ENCODE measurements at regions not wholly inside any gene's neighbourhood (a gene's known extent, or its start where the extent isn't known, plus 50 kb on each side); places are given as distances from the start of the nearest gene placed in this dataset.
"Not testable (repeated sequence)": the region's sequence is repeated elsewhere in the genome, so short reads cannot be mapped to it uniquely, and the experiment has no call there.

DNA sequence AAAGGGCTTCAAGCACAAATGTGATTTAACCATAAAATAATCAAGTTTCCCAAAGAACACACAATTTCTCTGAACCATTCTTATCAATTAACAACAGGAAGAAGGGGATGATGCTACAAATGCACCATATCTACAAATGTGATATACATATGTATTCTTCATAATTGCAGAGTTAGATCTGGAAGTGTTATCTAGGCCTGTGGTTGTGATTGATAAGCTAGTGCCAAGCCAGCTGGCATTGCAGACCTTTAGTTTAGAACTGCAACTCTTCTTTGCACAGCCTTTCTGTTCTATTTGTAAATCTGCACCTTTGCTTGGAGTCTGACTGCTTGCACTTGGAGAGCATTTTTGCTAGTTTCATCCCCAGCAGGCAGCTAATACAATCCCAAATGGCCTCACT lies 145.5 kb upstream of the NPY2R start:
- TF ChIP-seq ZNF565 (CRISPR knock-in tag; conservative IDR thresholded peaks at IDR 0.05; ENCODE audit: low read depth) (no peak), TOX (CRISPR knock-in tag; IDR thresholded peaks at IDR 0.05; ENCODE audit: borderline replicate concordance) (no peak), RARB (CRISPR knock-in tag; IDR thresholded peaks at IDR 0.05) (no peak), CREB5 (CRISPR knock-in tag; IDR thresholded peaks at IDR 0.05; ENCODE audit: low read depth) (no peak), CSDC2 (CRISPR knock-in tag; IDR thresholded peaks at IDR 0.05) (no peak), TSHZ2 (CRISPR knock-in tag; IDR thresholded peaks at IDR 0.05) (peak; percentile 62; the same call in 1 of the 2 replicates), ZC3H10 (CRISPR knock-in tag; IDR thresholded peaks at IDR 0.05) (no peak), TCF4 (CRISPR knock-in tag; IDR thresholded peaks at IDR 0.05; ENCODE audit: borderline replicate concordance) (peak; percentile 80; the same call in 1 of the 2 replicates), ZFP30 (CRISPR knock-in tag; IDR thresholded peaks at IDR 0.05) (no peak), OSR1 (CRISPR knock-in tag; IDR thresholded peaks at IDR 0.05) (no peak), ISL1 (CRISPR knock-in tag; IDR thresholded peaks at IDR 0.05) (no peak), SNAI2 (CRISPR knock-in tag; IDR thresholded peaks at IDR 0.05) (no peak), POU6F1 (CRISPR knock-in tag; IDR thresholded peaks at IDR 0.05; ENCODE audit: borderline replicate concordance, low read depth) (no peak)
- TF ChIP-seq, protein P1, sequence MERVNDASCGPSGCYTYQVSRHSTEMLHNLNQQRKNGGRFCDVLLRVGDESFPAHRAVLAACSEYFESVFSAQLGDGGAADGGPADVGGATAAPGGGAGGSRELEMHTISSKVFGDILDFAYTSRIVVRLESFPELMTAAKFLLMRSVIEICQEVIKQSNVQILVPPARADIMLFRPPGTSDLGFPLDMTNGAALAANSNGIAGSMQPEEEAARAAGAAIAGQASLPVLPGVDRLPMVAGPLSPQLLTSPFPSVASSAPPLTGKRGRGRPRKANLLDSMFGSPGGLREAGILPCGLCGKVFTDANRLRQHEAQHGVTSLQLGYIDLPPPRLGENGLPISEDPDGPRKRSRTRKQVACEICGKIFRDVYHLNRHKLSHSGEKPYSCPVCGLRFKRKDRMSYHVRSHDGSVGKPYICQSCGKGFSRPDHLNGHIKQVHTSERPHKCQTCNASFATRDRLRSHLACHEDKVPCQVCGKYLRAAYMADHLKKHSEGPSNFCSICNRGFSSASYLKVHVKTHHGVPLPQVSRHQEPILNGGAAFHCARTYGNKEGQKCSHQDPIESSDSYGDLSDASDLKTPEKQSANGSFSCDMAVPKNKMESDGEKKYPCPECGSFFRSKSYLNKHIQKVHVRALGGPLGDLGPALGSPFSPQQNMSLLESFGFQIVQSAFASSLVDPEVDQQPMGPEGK (CRISPR knock-in tag; IDR thresholded peaks at IDR 0.05; ENCODE audit: borderline replicate concordance) = no peak
- ATAC-seq = no peak

GRCh38 chr4:155064934-155065333 lies 143.5 kb upstream of the NPY2R start:
- ATAC-seq = not testable (repeated sequence)

- TF ChIP-seq ZNF8 (CRISPR knock-in tag; IDR thresholded peaks at IDR 0.05) = no peak
- TF ChIP-seq OSR1 (CRISPR knock-in tag; IDR thresholded peaks at IDR 0.05) = no peak
- TF ChIP-seq CSDC2 (CRISPR knock-in tag; IDR thresholded peaks at IDR 0.05) = no peak
- no peak for TF ChIP-seq SNAI2 (CRISPR knock-in tag; IDR thresholded peaks at IDR 0.05)
- TF ChIP-seq GLIS3 (CRISPR knock-in tag; IDR thresholded peaks at IDR 0.05) = no peak
- no peak for TF ChIP-seq ZNF565 (CRISPR knock-in tag; conservative IDR thresholded peaks at IDR 0.05; ENCODE audit: low read depth)
- no peak for TF ChIP-seq TOX (CRISPR knock-in tag; IDR thresholded peaks at IDR 0.05; ENCODE audit: borderline replicate concordance)
- no peak for TF ChIP-seq ISL1 (CRISPR knock-in tag; IDR thresholded peaks at IDR 0.05)
- no peak for TF ChIP-seq ZNF70 (CRISPR knock-in tag; IDR thresholded peaks at IDR 0.05)
- no peak for TF ChIP-seq ZFP3 (CRISPR knock-in tag; IDR thresholded peaks at IDR 0.05)
- TF ChIP-seq ESRRG (CRISPR knock-in tag; IDR thresholded peaks at IDR 0.05) = no peak
- TF ChIP-seq, protein P2, sequence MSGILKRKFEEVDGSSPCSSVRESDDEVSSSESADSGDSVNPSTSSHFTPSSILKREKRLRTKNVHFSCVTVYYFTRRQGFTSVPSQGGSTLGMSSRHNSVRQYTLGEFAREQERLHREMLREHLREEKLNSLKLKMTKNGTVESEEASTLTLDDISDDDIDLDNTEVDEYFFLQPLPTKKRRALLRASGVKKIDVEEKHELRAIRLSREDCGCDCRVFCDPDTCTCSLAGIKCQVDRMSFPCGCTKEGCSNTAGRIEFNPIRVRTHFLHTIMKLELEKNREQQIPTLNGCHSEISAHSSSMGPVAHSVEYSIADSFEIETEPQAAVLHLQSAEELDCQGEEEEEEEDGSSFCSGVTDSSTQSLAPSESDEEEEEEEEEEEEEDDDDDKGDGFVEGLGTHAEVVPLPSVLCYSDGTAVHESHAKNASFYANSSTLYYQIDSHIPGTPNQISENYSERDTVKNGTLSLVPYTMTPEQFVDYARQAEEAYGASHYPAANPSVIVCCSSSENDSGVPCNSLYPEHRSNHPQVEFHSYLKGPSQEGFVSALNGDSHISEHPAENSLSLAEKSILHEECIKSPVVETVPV (CRISPR knock-in tag; IDR thresholded peaks at IDR 0.05) = no peak
- no peak for ATAC-seq
These were observed 141.6 kb upstream of the NPY2R start for GRCh38 chr4:155066871-155067270.

GRCh38 chr4:155071962-155072361 lies 136.5 kb upstream of the NPY2R start:
- no peak for TF ChIP-seq OSR1 (CRISPR knock-in tag; IDR thresholded peaks at IDR 0.05)
- TF ChIP-seq TSHZ2 (CRISPR knock-in tag; IDR thresholded peaks at IDR 0.05) = peak; percentile 72
- peak; percentile 85; the same call in 1 of the 2 replicates for TF ChIP-seq TCF4 (CRISPR knock-in tag; IDR thresholded peaks at IDR 0.05; ENCODE audit: borderline replicate concordance)
- ATAC-seq = no peak; the same call in 2 of the 3 replicates

Data from SK-N-SH treated with all-trans-retinoic acid at 6 μM for 48 hours (cell line).